COLO829 (cell line): ENCODE measurements at regions not wholly inside any gene's neighbourhood (a gene's known extent, or its start where the extent isn't known, plus 50 kb on each side); places are given as distances from the start of the nearest gene placed in this dataset.
A peak's percentile ranks its signal among the peaks of the same experiment; 100 is the strongest.

Experiments
- DNase-seq: peaks from one replicate; pipeline ENCODE4 v3.0.0; 2012; ENCODE audit warnings: low spot score

DNA sequence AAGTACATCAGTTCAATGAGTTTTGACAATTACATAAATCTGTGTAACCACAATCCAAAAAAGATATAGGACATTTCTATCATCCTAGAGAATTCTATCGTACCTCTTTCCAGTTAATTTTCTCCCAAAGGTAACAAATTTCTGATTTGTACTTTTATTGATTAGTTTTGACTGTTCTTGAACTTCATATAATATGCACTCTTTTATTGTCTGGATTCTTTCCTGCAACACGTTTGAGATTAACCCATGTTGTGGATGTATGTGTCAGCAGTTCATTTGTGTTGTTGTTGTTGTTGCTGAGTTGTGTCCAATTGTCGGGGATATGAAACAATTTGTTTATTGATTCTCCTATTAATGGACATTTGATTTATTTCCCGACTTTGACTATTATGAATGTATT, 145.9 kb upstream of the WDR11 start:
- DNase-seq = no peak

DNA sequence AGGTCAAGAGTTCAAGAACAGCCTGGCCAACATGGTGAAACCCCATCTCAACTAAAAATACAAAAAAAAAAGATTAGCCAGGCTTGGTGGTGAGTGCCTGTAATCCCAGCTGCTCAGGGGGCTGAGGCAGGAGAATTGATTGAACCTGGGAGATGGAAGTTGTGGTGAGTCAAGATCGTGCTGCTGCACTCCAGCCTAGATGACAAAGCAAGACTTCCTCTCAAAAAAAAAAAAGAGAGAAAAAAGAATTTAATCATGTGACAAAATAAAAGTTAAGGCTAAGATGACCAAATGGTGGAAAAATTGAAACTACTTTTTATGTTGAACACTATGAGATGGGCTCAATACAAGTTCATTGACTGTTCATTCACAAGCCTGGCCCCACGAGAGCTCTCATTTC, 141.1 kb upstream of the WDR11 start:
- DNase-seq = no peak

- no peak for DNase-seq
Observed at GRCh38 chr10:120711860-120712259, 139.3 kb upstream of the WDR11 start.

DNA sequence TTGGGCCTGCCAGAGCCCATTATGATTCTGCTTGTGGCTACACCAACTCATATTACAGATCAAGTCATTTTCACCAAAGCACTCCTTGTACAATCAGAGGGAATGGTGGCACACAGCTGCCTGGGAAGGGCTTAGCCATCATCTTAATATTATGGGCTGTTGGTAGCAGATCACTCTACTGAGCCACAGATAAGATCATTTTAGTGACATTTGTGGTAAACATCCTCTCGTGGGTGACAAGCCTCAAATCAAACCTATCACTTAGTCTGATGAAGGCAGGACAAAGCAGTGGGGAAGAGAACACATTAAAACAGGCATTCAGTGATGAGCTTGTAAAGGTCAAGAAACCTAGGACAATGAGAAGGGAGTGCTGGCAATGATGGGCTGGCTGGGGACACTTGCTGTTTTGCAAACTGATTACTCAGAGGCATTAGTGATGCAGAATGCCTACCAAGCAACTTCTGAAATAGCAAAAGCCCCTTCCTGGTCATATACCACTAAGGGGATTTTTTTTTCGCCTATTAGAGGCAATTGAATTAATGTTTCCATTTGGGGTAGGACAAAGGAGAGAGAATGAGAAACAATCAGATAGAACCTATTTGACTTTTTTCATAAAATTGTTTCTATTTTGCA, 137.5 kb upstream of the WDR11 start:
- no peak for DNase-seq

- DNase-seq = no peak
Observed at GRCh38 chr10:120715171-120715570, 136.0 kb upstream of the WDR11 start.

DNA sequence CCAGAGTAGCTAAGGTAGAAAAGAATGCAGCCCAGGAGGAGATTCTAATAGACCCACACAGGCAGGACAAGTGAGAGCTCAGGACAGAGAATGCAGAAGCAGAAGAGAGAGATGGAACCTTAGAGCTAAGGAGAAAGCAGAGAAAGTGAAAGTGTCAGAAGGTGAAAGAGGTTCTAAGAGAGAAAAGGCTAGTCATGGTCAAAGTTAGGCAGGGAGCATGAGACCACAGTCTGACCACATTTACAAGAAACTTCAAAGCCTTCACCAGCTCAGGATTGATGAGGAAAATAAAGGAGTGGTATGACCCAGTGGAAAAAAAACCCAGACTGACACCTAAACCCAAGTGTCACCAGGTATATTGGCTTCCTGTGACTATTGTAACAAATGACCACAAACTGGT, 131.8 kb upstream of the WDR11 start:
- no peak for DNase-seq

DNA sequence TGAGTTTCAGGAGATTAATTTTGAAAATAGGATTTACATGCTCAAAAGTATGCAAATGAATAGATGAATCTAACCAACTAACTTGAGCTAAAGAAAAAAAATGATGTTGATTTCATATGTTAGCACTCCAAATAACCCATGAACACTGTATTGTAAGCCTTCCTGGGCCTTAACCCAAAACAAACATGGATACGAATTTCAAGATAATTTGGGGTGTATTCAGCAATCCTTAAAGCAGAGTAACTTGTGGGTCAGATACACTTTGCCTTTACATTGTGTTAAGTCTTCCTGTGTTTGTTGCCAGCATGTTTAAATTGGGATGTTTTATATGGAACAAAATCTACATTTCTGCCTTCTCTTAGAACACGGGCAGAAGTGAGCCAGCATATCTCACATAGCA, 124.2 kb upstream of the WDR11 start:
- no peak for DNase-seq

DNA sequence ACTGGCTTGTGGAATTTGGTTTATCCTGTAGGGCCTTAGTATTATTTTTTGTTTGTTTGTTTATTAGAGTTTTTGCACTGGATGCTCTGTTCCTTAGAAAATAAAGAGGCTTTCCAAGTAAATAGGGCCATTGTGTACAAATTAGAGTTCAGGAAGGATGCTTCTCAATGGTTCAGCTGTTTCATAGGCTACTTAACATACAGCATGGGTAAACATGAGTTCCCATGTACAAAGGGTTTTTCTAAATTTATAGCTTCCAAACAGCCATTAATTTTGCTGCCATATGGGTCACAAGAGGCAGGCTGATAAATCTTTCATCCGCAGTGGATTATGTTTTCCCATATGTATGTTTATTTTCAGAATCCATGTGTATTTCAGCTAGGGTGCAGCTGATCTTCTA, 121.6 kb upstream of the WDR11 start:
- peak; percentile 7 for DNase-seq

GRCh38 chr10:120732067-120732466, 119.1 kb upstream of the WDR11 start:
- DNase-seq = no peak

GRCh38 chr10:120732643-120733313, 118.4 kb upstream of the WDR11 start:
- no peak for DNase-seq

- no peak for DNase-seq
Observed at GRCh38 chr10:120734483-120735078, 116.6 kb upstream of the WDR11 start.

DNA sequence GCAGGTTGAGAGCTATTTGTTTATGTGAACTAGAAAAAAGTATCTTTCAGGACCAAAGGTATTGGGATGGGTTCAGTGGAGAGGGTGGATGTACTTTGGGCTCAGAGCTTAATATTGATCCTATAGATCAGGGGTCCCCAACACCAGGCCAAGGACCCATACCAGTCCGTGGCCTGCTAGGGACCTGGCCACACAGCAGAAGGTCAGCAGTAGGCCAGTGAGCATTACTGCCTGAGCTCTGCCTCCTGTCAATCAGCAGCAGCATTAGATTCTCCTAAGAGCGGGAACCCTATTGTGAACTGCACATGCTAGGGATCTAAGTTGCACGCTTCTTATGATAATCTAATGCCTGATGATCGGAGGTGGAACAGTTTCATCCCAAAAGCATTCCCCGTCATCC, 115.8 kb upstream of the WDR11 start:
- DNase-seq = no peak

- DNase-seq = peak; percentile 2
Observed at GRCh38 chr10:120735773-120736371, 115.3 kb upstream of the WDR11 start.

- DNase-seq = no peak
Observed at GRCh38 chr10:120736377-120736776, 114.8 kb upstream of the WDR11 start.

GRCh38 chr10:120738658-120739057, 112.5 kb upstream of the WDR11 start:
- DNase-seq = no peak

DNA sequence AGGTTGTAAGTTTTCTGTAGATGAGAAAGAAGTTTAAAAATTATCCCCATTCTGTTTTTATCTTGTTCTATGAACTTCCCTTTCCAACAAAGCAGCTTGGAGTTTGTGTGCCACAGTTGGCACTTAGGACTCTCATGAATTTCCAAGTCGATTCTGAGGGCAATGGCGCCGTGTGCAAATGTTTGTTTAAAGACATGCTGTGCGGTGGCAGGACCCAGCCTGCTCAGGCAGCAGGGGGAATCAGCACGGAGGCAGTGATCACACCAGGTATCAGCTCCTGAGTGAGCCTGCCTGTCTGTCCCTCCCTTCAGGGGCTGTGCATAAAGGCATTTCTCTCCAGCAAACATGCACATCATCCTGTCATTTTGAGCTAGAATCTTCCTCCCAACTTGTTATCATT, 109.8 kb upstream of the WDR11 start:
- no peak for DNase-seq

DNA sequence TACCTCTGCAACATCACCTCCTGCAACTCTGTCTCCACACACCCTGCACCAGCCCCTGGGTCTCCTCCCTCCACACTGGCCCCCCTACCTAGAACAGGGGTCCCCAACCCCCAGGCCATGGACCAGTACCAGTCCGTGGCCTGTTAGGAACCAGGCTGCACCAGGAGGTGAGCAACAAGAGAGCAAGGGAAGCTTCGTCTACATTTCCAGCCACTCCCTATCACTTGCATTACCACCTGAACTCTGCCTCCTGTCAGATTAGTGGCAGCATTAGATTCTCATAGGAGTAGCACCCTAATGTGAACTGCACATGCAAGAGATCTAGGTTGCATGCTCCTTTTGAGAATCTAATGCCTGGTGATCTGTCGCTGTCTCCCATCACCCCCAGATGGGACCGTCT, 108.8 kb upstream of the WDR11 start:
- no peak for DNase-seq

GRCh38 chr10:120744040-120744439, 107.1 kb upstream of the WDR11 start:
- no peak for DNase-seq

GRCh38 chr10:120746001-120746777, 105.0 kb upstream of the WDR11 start:
- no peak for DNase-seq

DNA sequence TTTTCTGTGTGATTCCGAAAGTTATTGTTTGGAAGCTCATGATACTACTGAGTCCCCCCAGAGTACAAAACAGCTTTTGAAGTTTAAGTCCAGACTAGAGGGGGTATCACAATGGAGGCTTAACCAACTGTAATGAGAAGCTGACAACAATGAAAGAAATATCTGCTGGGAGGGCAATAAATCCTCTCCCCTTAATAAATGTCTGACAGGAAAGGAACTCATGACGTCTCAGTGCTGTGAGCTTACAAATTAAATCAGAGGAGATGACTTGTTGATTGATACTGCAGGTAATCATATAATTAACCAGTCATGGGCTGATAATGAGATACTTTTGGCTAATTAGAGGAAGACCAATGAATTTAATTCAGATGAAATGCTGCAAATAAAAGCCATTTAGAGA, 102.6 kb upstream of the WDR11 start:
- no peak for DNase-seq

DNA sequence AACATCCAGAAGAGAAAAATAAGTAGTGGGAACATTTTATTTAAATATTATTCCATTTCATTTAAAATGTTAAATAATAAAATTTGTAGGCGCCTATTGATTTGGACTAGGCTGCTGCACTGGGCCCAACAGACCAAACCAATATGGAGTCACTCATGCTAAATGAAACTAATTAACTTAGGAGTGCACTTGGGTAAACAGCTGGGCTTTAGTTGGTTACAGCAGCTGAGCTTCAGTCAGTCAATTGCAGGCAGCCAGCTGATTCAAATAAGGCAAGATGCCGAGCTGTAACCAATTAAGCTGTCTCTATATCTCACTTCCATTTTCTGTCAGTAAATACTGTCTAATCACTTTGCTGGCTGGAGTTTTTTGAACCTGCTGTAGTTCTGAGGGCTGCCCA, 102.1 kb upstream of the WDR11 start:
- DNase-seq = no peak

- no peak for DNase-seq
Observed at GRCh38 chr10:120749856-120750566, 101.2 kb upstream of the WDR11 start.
